SW480 (cell line): ENCODE measurements at regions not wholly inside any gene's neighbourhood (a gene's known extent, or its start where the extent isn't known, plus 50 kb on each side); places are given as distances from the start of the nearest gene placed in this dataset.
"Not testable (repeated sequence)": the region's sequence is repeated elsewhere in the genome, so short reads cannot be mapped to it uniquely, and the experiment has no call there.

Experiments
- DNase-seq: peaks from one replicate; pipeline ENCODE4 v3.0.0-alpha.2; 2016; ENCODE audit warnings: low spot score

- no peak for DNase-seq
These were observed 164.6 kb upstream of the PPP1R3A start for GRCh38 chr7:114083166-114084001.

GRCh38 chr7:114082642-114083165 lies 163.9 kb upstream of the PPP1R3A start:
- DNase-seq: no peak

- peak; percentile 69 for DNase-seq
These were observed 163.0 kb upstream of the PPP1R3A start for GRCh38 chr7:114081606-114082425.

DNA sequence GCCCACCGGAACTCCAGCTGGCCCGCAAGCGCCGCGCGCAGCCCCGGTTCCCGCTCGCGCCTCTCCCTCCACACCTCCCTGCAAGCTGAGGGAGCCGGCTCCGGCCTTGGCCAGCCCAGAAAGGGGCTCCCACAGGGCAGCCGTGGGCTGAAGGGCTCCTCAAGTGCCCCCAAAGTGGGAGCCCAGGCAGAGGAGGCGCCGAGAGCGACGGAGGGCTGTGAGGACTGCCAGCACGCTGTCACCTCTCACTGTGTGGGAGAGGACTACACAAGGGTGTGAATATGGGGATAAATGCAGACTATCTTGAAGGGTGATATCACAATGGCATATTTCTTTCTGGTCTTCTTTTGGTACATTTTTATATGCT lies 158.3 kb upstream of the PPP1R3A start:
- not testable (repeated sequence) for DNase-seq

- not testable (repeated sequence) for DNase-seq
These were observed 157.8 kb upstream of the PPP1R3A start for GRCh38 chr7:114076392-114077157.

DNA sequence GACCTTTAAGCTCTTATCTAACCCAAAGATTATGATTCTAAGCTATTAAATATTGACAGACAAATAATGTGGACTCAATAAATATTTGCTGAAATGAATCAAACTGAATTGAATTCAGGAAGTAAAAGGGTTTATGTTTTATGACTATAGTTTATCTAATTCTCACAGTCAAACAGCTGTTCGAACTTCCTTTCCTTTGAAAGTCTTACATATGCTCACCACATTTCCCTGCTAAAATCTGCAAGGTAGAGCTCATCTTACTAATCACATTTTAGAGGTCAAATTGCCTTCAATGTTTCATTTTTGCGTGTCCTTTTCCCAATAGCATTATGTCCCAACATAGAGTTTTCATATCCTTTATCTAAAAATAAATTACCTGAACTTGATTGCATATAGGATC lies 154.9 kb upstream of the PPP1R3A start:
- DNase-seq: no peak

DNA sequence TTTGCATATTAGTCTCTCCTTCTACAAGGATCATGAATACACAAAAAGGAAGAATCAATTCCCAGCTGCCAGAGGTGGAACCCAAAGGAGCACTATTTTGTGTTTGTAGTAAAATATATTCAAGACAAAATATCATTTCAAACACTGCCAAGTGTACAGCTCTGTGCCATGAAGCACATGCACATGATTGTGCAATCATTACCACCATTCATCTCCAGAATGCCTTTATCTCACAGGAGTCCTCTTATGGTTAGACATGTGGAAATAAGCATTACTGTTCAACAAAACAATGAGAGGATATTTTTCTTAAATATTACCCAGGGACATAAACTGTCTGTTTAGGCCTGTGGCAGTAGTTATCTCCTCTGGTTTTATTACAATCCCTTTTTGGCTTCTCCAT lies 151.4 kb upstream of the PPP1R3A start:
- DNase-seq: no peak

- no peak for DNase-seq
These were observed 144.0 kb upstream of the PPP1R3A start for GRCh38 chr7:114062810-114063209.

DNA sequence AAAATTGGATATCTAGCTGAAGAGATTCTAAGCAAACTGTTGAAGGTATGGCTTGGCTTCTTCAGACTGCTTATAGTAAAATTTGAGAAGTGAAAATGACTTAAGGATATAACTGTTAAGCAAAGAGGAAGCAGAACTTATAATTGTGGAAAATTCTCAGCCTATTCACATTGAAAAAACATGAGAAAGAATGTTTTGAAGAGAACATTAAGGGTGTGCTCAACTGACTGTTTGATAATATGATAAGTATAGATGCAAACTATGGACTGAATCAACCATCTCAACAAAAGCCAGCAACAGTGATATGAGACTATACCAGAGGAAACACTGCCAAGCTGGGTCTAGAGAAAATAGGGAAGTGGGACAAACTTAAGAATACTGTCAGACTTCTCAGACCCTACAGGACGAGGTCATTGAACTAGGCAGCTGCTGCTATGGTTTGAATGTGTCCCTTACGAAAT lies 133.1 kb upstream of the PPP1R3A start:
- DNase-seq: no peak

DNA sequence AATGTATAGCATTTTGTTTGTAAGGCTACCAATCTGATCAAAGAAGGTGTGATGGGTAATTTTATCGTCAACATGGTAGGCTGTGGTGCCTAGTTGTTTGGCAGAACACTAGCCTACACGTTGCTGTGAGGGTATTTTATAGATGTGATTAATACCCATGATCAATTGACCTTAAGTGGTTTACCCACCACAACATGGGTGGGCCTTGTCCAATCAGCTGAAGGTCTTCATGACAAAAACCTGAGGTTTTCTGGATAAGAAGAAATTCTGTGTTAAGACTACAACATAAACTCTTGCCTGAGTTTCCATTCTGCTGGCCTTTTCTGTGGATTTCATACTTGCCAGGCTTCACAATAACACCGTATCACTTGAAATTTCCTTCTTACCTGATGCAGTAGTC lies 131.8 kb upstream of the PPP1R3A start:
- no peak for DNase-seq

GRCh38 chr7:114048386-114049235 lies 129.8 kb upstream of the PPP1R3A start:
- peak; percentile 58 for DNase-seq

DNA sequence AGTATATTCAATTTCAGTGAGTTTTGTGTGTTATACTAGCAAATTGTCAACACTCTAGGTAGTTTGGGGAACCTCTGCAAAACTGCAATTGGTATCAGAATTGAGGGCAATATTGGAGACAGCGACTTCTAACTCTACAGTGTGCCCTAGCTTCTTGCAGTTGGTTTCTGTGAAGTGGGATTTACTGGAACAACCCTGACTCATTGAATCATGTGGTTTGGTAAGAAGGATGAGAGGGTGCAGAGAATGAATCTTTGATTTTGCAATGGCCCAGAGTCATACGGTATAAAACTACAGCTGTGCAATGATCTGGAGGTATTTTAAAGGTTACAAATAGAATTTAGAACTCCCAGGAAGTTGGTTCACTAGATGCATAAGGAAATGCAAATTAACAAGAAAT lies 129.1 kb upstream of the PPP1R3A start:
- no peak for DNase-seq

- DNase-seq: no peak
These were observed 114.7 kb upstream of the PPP1R3A start for GRCh38 chr7:114033475-114033874.

DNA sequence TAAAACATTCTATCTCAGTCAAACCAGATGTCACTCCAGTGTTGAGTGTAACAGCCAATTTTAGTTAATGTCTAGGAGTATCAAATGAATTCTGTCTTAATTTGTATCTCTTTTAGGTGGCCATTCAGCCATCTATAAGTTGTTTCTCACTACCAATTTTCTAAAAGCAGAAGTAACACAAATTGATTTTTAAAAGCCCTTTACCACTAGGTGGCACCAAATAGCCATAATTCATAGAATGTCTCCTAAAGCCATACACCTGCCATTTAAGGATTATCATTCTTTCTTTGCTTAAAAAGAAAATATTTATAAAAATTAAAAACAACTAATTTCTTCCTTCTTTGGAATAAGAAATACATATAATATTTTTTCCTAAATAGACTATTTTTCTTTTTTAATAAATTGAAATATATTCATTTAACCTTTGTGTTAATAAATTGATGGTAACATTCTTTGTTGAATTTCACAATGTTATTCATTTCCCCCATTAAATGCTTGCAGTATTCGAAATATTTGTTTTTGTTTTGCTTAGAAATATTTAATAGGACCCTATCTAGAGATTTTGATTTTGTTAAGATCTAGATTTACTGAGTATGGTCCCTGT lies 107.8 kb upstream of the PPP1R3A start:
- DNase-seq: peak; percentile 59

GRCh38 chr7:114021135-114021534 lies 102.3 kb upstream of the PPP1R3A start:
- DNase-seq: no peak

DNA sequence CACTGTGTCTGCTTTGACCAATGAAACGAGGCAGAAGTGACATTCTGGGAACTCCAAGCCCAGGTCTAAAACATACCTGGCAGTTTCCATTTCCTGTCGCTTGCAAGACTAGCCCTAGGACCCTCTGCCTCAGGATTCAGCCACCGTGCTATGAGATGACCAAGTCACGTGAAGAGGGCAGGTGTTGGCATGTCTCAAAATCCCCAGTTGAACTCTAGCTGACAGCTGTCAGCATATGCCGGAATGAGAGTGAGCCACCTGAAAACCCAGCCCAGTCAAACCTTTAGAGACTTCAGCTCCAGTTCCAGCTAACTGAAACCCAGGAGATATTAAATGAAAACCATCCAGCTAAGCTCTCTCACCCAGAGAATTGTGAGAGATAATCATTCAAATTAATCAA lies 89.9 kb upstream of the PPP1R3A start:
- DNase-seq: no peak

- DNase-seq: no peak
These were observed 88.6 kb upstream of the PPP1R3A start for GRCh38 chr7:114007386-114007785.

DNA sequence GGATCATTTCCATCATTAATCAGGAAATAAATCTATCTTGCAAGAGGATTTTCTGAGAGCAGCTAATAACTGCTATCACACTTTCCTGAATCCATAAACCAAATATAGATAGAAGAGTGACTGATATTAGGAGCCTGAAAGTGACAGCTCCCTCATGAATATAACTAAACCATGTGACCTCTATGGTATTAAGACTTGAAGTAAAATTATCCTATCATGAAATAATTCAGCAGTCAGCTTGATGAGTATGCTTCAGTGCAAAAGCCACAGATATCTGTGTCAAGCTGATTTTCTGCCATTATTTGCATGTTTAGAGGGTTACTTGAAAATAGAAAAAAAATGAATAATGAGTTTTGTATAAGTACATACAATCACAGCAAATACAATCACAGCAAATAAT lies 80.1 kb upstream of the PPP1R3A start:
- DNase-seq: no peak

DNA sequence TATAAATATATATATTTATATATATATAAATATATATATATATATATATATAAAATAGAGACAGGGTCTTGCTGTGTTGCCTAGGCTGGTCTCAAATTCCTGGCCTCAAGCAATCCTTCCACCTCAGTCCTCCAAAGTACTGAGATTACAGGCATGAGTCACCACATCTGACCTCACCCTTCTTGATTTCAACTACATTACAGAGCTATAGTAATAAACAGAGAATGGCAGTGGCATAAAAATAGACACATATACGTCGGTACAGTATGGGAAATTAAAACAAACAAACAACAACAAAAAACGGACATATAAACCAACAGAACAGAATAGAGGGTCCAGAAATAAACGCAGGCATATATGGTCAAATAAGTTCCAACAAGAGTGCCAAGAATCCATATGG lies 77.6 kb upstream of the PPP1R3A start:
- DNase-seq: no peak

- DNase-seq: no peak
These were observed 67.4 kb upstream of the PPP1R3A start for GRCh38 chr7:113986216-113986615.

DNA sequence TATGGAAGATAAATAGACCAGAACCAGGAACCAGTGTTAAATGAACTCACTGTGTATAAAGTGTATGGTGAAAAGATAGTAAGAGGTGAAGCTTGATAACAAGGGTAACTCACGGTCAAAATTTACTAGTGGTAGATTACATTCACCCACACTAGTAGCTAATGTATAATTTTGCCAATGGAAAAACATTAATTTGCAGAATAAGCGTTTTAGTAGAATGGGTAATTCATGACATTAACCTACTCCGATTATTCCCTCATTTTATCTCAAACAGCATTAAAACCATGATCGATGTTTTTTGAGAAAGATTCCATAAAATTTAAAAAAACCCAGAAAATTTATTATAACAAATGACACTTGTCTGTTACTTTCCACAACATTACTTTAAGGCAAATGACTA lies 57.7 kb upstream of the PPP1R3A start:
- DNase-seq: no peak
